GM21717 (cell line): ENCODE measurements at regions not wholly inside any gene's neighbourhood (a gene's known extent, or its start where the extent isn't known, plus 50 kb on each side); places are given as distances from the start of the nearest gene placed in this dataset.

Experiments used
- ATAC-seq: cut with Tn5 transposase; IDR thresholded peaks from one replicate; pipeline ENCODE4 v1.9.1; 2021; ENCODE audit warnings: mild to moderate bottlenecking, moderate library complexity; ENCODE audit not compliant: unreplicated experiment

GRCh38 chr3:76664816-76665215 is 375.1 kb upstream of the ROBO2 start:
- no peak for ATAC-seq

DNA sequence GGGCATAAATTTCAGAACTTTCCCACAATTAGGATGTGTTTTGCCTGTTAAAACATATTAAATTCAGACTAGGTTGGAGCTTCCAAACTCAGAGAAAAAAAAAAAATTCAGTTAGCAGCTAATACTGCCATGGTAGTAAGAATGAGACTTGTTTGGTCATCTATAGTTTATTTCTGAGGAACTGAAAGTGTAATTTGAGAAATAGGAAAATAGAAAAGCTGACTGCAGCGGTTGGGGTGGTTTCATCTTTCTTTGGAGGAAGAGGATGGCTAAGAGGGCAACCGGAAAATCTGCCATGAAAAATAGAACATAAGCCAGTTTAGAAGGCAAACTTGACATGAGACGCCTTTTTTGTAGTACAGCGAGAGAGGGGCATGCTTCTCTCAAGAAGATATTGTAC is 371.2 kb upstream of the ROBO2 start:
- ATAC-seq, result peak; percentile 67

DNA sequence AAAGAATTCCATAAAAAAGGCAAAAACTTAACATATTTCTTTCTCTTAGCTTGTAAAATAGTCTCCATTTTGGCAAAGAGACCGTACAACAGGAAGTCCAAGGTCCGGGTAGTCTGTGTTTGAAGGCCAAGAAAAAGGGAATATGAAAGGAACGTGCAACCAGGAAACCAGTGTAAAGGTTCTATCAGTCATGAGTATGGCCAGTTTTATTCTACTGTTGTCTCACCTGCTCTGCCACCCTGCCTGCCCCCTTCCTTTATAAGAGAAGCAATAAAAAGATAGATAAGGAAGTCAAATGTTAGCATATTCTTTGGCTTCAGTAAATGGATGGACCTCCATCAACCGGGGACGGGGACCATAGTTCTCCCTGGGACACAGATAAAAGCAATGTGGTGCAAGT is 370.6 kb upstream of the ROBO2 start:
- ATAC-seq, result no peak

- ATAC-seq, result no peak
Observed at GRCh38 chr3:76673171-76673570, 366.7 kb upstream of the ROBO2 start.

- ATAC-seq, result no peak
Observed at GRCh38 chr3:76679541-76679940, 360.4 kb upstream of the ROBO2 start.

- ATAC-seq, result no peak
Observed at GRCh38 chr3:76683256-76683655, 356.6 kb upstream of the ROBO2 start.

GRCh38 chr3:76684946-76685345 is 355.0 kb upstream of the ROBO2 start:
- ATAC-seq, result no peak

DNA sequence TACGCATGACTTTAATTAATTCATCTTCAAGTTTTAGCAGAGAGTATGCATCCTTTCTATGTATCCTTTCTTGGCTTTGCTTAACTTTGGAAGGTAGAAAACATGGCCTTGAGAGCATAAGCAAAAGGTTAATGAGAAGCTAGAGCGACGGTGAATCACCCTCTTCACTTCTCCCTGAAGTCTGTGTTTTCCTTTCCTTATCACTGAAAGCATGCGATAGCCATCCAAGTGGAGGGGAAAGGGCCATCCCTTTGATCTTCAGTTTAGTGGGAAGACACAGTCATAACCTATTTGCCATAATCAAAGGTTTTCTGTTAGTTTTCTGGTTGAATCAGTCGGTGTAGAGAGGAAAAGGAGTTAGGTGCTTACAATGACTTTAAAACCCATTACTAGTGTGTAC is 354.0 kb upstream of the ROBO2 start:
- no peak for ATAC-seq

GRCh38 chr3:76687019-76687418 is 352.9 kb upstream of the ROBO2 start:
- ATAC-seq, result no peak

DNA sequence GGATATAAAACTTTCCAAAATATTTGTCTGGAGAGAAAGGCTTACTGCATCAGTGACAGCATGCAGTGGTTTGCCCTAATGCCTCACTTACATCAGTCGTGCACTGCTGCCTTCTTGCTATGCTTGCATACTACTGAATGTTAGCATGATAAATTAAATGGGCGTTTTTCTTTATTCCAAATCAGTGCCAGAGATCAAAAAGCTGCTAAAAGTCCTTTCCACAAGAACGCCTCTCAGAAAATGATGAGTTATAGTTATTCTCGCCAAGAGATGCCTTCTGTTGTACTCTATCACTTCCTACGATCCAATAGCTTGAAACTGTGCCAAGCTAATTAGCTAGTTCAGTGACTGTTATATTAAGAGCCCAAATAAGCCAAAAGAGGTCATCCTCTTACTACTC is 345.8 kb upstream of the ROBO2 start:
- ATAC-seq, result no peak

DNA sequence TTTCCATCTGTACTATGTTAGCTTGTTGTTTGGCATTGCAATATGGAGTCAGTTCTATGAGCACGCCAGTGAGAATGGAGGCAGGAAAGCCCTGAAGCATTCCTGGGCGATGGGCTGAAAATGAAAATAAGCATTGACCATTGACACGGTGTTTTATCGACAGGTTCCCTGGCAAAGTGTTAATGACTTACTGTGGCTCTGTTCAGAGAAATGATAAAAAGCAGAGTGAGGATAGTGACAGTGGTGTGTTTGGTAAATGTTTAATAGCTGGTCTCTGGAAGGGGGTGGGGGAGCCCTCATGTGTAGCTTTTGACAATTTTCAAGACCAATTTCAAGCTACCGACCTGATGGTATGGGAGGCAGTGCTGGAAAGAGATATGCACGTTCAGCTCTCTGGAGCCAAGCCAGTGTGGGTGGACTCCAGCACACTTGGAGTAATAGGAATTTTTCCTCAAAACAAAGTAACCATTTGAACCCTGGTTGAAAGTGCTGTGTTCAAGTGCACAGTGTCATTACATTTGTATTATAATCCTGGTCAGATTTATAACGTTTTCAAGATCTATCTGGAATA is 341.7 kb upstream of the ROBO2 start:
- no peak for ATAC-seq

DNA sequence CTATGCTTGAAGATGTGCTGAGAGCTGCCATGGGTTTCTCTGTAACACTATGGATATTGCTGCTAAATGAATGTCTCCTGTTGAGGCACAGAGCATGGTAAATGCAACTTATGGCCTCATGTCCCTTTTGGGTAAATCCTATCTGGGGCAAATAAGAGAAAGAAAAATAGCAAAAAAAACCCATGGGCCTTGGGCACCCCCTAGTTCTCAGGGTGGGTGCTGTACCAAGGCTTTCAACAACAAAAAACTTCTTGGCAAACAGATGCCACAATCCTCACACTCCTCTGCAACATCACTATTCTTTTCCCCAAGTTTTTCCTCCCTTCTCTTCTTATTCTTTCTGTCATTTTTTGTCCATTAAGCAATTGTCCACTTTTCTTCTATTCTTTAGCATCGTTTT is 340.1 kb upstream of the ROBO2 start:
- ATAC-seq, result no peak

DNA sequence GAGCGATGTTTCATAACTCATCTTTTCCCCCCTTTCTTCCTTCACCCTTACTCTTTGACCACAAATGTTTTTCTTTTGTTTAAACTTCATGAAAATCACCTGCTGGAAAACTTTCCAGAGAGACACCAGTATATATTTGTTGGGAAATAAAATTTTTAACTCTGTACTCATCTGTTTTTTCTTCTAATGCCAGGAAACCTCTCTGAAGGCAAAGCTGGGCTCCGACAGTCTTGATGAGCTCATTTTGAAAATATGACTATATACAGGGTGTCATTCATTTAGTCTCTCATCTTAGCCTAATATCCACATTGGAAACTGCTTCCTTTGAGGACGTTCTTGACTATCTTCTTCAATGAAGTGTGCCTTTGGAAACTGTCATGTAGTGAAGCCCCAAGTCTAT is 339.6 kb upstream of the ROBO2 start:
- ATAC-seq, result no peak

DNA sequence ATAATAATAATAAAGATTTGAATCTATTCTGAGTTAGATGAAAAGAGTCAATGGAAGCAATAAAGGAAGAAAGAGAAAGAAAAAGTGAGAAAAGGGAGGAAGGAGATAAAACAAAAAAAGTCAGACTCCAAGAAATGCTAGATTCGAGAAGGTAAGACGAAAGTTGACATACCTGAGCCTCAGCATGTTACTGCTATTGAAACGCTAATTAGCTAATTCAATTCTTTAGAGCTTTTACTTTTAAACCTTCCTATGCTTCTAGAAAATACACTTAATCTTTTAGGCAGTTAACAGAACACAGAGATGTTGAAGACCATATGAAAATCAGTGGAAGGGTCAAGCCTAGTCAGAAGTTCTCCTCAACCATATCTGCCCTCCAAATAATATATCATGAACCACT is 337.2 kb upstream of the ROBO2 start:
- ATAC-seq, result no peak

DNA sequence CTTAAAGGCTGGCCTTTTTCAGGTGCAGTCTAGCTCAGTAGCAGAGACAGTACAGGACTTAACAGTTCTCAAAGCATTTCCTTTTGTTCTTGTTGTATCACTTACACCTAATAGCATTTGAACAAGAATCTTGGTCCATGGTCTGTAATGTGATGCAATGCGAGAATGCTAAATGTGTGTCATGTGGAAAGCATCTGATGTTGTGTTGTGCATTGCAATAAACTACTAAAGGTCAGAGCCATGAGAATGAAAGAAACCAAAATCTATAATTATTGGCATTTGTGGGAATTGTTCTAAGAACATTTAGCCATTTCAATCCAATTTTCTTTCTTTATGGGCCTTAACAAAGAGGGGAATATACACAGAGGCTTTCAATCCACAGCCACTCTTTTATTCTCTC is 324.5 kb upstream of the ROBO2 start:
- no peak for ATAC-seq

- no peak for ATAC-seq
Observed at GRCh38 chr3:76723366-76723765, 316.5 kb upstream of the ROBO2 start.

GRCh38 chr3:76724075-76724474 is 315.8 kb upstream of the ROBO2 start:
- no peak for ATAC-seq

GRCh38 chr3:76724706-76725105 is 315.2 kb upstream of the ROBO2 start:
- no peak for ATAC-seq

DNA sequence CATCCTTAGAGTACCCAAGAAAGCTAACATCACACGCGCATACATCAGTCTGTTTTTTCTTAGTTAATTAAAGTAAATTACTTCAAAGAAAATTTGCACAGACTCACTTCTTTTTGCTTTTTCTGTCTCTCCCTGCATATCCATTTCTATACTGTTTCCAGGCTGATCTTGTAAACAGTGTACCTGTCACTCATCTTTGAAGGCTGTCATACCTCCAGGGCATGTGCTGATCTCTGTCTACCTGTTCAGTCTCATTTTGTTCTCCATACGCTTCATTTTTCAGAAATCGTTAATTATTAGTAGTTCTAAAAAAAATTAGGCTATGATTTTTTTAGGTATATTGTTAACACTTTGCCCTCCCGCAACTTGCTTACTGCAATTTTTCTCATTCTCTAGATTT is 313.9 kb upstream of the ROBO2 start:
- ATAC-seq, result no peak

GRCh38 chr3:76728426-76728825 is 311.5 kb upstream of the ROBO2 start:
- no peak for ATAC-seq

GRCh38 chr3:76731471-76731870 is 308.4 kb upstream of the ROBO2 start:
- no peak for ATAC-seq

DNA sequence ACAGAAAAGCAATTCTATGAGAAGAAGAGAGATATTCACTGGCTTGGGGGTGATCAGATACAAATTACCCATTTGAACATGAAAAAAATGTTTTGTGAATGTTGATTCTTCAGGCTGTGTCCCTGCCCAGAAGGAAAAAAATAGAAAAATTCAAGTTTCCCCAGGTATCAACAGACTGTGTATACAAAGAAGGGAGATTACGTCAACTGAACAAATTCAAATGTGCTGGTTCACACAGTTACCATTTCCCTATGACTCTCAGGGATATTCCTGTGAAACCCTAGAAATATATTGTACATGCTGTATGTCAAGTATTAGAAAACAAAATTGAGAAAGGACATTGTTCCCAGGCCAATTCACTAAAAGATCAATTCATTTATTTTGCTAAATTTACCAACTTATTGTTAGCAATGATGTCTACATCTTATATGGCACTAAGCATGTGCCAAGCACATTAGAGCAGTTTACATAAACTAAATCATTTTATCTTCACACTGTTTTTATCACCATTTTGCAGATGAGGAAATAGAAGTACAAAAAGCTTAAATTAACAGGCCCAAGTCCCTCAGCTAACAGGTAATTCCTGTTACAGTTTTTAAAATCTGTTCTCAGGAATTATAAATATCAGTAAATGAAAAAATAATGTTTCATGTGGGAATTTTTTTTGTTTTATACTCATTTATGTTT is 306.7 kb upstream of the ROBO2 start:
- no peak for ATAC-seq

GRCh38 chr3:76735152-76735551 is 304.7 kb upstream of the ROBO2 start:
- no peak for ATAC-seq
